HepG2 (cell line): ENCODE measurements at regions not wholly inside any gene's neighbourhood (a gene's known extent, or its start where the extent isn't known, plus 50 kb on each side); places are given as distances from the start of the nearest gene placed in this dataset.
A peak's percentile ranks its signal among the peaks of the same experiment; 100 is the strongest.

Experiments
- ATAC-seq: fragments of 200-7000 bp; cut with Tn5 transposase; 3 replicates; pipeline ENCODE4 v1.9.1; 2020; ENCODE audit warnings: mild to moderate bottlenecking, moderate library complexity
- BruUV-seq: library from RNA; stranded (reverse); fragments of 400-500 nt; replicated peaks from 2 replicates; lab custom pipeline; 2021; lab: Mats Ljungman, UMichigan
- CTCF ChIA-PET: fragments of 300-600 bp; formaldehyde crosslinking; extraction: SDS; loops from one replicate; lab custom pipeline; 2021; ENCODE audit warnings: low total read pairs, inconsistent platforms, low intra/inter-chr PET ratio; lab: Yijun Ruan, JAX
- POLR2A ChIA-PET: fragments of 350-600 bp; sonication (Branson Sonifier 250); formaldehyde crosslinking; loops from one replicate; lab custom pipeline; 2020; ENCODE audit warnings: antibody characterized with exemption, inconsistent platforms; lab: Yijun Ruan, JAX
- DNase-seq: peaks from one replicate; pipeline ENCODE4 v3.0.0-alpha.2; 2015; ENCODE audit warnings: low spot score
- FAIRE-seq: peaks from 3 replicates; lab custom pipeline; 2011; peaks lifted over from hg19 to GRCh38; lab: Jason Lieb, UNC
- H2AFZ ChIP-seq: one replicate; pipeline ENCODE4 v1.6.1; 2011; ENCODE audit warnings: low read length, inconsistent platforms
- H3K27ac ChIP-seq: fragments of 300-600 bp; 3 replicates; pipeline ENCODE4 v1.8.0; 2011; ENCODE audit warnings: mixed run types, mild to moderate bottlenecking, mixed read lengths, low read length, inconsistent platforms; ENCODE audit not compliant: insufficient read depth; ENCODE audit errors: extremely low read length
- H3K27me3 ChIP-seq, 2 experiments: fragments of 200-600 bp in 1 of 2; 2 replicates in 1 of 2; 3 replicates in 1 of 2; pipeline versions ENCODE4 v1.6.0 to v1.8.0; 2011; ENCODE audit warnings: low read length in 2 of 2, mild to moderate bottlenecking in 2 of 2, moderate library complexity in 2 of 2, inconsistent platforms in 1 of 2; ENCODE audit not compliant: insufficient read depth in 2 of 2, control insufficient read depth in 1 of 2
- H3K36me3 ChIP-seq, 2 experiments: fragments of 200-600 bp in 1 of 2; replicated peaks in 1 of 2; 2 replicates in 1 of 2; 3 replicates in 1 of 2; pipeline versions ENCODE4 v1.5.1 to v1.8.0; 2011; ENCODE audit warnings: low read length in 2 of 2, inconsistent platforms in 1 of 2; ENCODE audit not compliant: insufficient read depth in 2 of 2, control insufficient read depth in 1 of 2
- H3K4me1 ChIP-seq: 2 replicates; pipeline ENCODE4 v1.5.1; 2012; ENCODE audit warnings: low read length, inconsistent platforms; ENCODE audit not compliant: insufficient read depth
- H3K4me2 ChIP-seq: 2 replicates; pipeline ENCODE4 v1.6.0; 2011; ENCODE audit warnings: low read depth, low read length, inconsistent platforms
- H3K4me3 ChIP-seq, 3 experiments: fragments of 200-600 bp in 1 of 3; sonication (generic), shearing (Covaris generic) in 1 of 3; replicated peaks in 1 of 3; 2 replicates each; pipeline ENCODE4 v1.5.1; 2011 to 2016; ENCODE audit warnings: low read length in 3 of 3, inconsistent platforms in 2 of 3, low read depth in 2 of 3, mild to moderate bottlenecking in 2 of 3, control low read depth in 1 of 3, mixed read lengths in 1 of 3; ENCODE audit not compliant: insufficient read depth in 1 of 3
- H3K79me2 ChIP-seq: one replicate; pipeline ENCODE4 v1.6.1; 2011; ENCODE audit warnings: low read length, inconsistent platforms; ENCODE audit not compliant: insufficient read depth
- H3K9ac ChIP-seq: 2 replicates; pipeline ENCODE4 v1.6.0; 2011; ENCODE audit warnings: mild to moderate bottlenecking, low read depth, low read length, inconsistent platforms; ENCODE audit not compliant: insufficient read depth
- H3K9me3 ChIP-seq: 2 replicates; pipeline ENCODE4 v1.5.1; 2012; ENCODE audit warnings: mild to moderate bottlenecking, low read length
- H4K20me1 ChIP-seq: 2 replicates; pipeline ENCODE4 v1.6.0; 2011; ENCODE audit warnings: inconsistent platforms, mild to moderate bottlenecking, low read length, moderate library complexity; ENCODE audit not compliant: insufficient read depth
- CEBPB ChIP-seq: IDR thresholded peaks from 2 replicates; pipeline ENCODE4 v1.6.1; 2011; ENCODE audit warnings: low read depth, low read length, improper control_type of control experiment, borderline replicate concordance
- ELF4 ChIP-seq: sonication (generic); formaldehyde crosslinking; IDR thresholded peaks from 2 replicates; pipeline ENCODE4 v1.5.0; 2020; ENCODE audit warnings: missing genetic modification reagents, mild to moderate bottlenecking, moderate library complexity, borderline replicate concordance
- POLR2G ChIP-seq: fragments of 200-400 bp; formaldehyde crosslinking; IDR thresholded peaks from 2 replicates; pipeline ENCODE4 v1.6.1; 2018; ENCODE audit warnings: mild to moderate bottlenecking, low read depth, low read length, moderate library complexity
- RBM39 ChIP-seq: fragments of 200-400 bp; formaldehyde crosslinking; IDR thresholded peaks from one replicate; pipeline ENCODE4 v1.6.1; 2018; ENCODE audit warnings: antibody characterized with exemption, mild to moderate bottlenecking, low read depth, low read length; ENCODE audit not compliant: poor library complexity, severe bottlenecking
- SKI ChIP-seq: fragments of 450-650 bp; IDR thresholded peaks from one replicate; pipeline ENCODE4 v1.6.1; 2018; ENCODE audit warnings: mild to moderate bottlenecking; ENCODE audit not compliant: partially characterized antibody
- ZFP91 ChIP-seq: sonication (generic); formaldehyde crosslinking; IDR thresholded peaks from 2 replicates; pipeline ENCODE4 v1.9.0; 2022; ENCODE audit warnings: missing genetic modification reagents, mild to moderate bottlenecking, borderline replicate concordance
- ZNF121 ChIP-seq: sonication (generic); formaldehyde crosslinking; IDR thresholded peaks from 2 replicates; pipeline ENCODE4 v1.5.0; 2020; ENCODE audit warnings: mild to moderate bottlenecking, missing genetic modification reagents
- ZNF468 ChIP-seq: sonication (generic); formaldehyde crosslinking; IDR thresholded peaks from 2 replicates; pipeline ENCODE4 v1.8.0; 2022; ENCODE audit warnings: mild to moderate bottlenecking, moderate library complexity, missing genetic modification reagents
- ZSCAN25 ChIP-seq: sonication (generic); formaldehyde crosslinking; IDR thresholded peaks from 2 replicates; pipeline ENCODE4 v1.8.0; 2022; ENCODE audit warnings: mild to moderate bottlenecking, missing genetic modification reagents
- WGBS: methylation state at CpG from one replicate; pipeline ENCODE4 v1.1.6; 2017; ENCODE audit warnings: low lambda C conversion rate; 5-methylcytosine and 5-hydroxymethylcytosine counted together
- in situ Hi-C: cut with HindIII; loops from 2 replicates; pipeline ENCODE4 v1.10.0; 2017; ENCODE audit warnings: low pct_unique_long_range_greater_than_20kb; ENCODE audit not compliant: extremely low pct_ligation_motif_present
- intact Hi-C: fragments of 100-400 bp; cut with micrococcal nuclease; formaldehyde crosslinking; loops from one replicate; pipeline ENCODE4 v1.10.0; 2022; ENCODE audit not compliant: unreplicated experiment

DNA sequence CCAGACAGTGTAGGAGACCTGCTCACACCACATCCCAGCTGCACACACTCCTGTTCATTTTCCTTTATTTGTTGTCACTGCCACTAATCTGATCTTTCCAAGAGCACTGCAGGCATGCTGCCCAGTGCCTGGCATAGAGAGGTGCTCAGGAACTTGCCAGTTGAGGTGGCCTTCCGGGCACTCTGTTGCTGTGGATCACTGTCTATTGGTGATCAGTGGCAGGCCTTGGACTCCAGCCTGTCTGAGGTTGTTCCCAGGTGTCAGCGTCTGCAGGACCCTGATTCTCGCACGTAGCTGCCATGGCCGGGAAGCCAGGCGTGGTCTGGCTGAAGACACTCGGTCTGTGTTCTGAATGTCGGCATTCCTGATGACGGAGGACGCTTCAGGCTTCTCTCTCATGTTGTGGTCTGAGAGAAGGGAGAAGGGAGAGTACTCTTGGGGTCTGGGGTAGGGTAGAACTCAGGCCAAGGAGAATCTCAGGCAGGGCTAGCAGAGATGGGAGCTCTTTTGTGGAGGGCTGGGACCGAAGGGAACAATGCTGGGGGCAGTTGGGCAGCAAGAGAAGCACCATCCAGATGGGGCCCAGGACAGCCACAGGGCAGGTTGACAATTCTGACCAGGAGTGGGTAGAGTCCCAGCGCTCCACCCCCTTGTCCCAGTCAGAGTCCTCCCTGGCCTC, 240.9 kb downstream of the MYCN start:
- Histone ChIP-seq H2AFZ (no peak overlapping the region), H3K4me2 (no peak overlapping the region), H4K20me1 (no peaks in the 10 kb centered on the region), H3K9me3 (no peaks in the 10 kb centered on the region), H3K36me3 (no peaks in the 10 kb centered on the region), H3K9ac (no peak overlapping the region), H3K4me1 (no peaks in the 10 kb centered on the region), H3K27ac (no peak overlapping the region), H3K4me3 (no peak overlapping the region), H3K27me3 (peaks cover 3 to 23% of the 10 kb centered on the region in 2 experiments; a peak in 3 of 5 replicates), H3K79me2 (no peaks in the 10 kb centered on the region)
- no TSS peak for BruUV-seq
- POLR2A ChIA-PET = no interaction called here
- CTCF ChIA-PET = no interaction called here
- no peak for FAIRE-seq
- ATAC-seq = no peak; the same call in none of the 3 replicates
- no peak for DNase-seq
- TF ChIP-seq ZFP91 (CRISPR knock-in tag) (0 out of 2 replicates have a peak, but pooled peaks have one; percentile 8), RBM39 (no peak)
- WGBS = 56% methylated on average over 11 of the region's 12 CpGs
- in situ Hi-C loops (no loop called here), intact Hi-C loops (no loop called here)

DNA sequence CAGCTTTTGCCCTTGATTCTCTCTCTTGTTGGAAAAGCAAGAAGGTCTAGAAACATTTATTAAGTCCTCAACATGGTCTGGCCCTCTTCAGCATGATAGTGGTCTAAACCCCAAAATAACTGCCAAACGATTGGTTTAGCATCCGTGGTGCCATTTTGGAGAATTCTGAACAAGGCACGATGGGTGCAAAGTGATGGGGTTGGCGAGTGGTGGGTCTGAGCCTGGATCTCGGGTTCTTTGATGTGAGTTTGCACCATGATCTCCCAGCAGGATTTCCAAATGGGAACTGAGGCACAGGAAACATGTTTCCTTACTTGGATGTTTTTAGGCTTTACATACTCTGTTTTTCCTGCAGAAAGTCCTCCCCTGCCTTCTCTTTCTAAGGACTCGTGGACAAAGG, 240.3 kb downstream of the MYCN start:
- TF ChIP-seq POLR2G = no peak
- no peak for TF ChIP-seq ZNF468 (CRISPR knock-in tag)
- TF ChIP-seq ELF4 (CRISPR knock-in tag) = no peak
- no peak for TF ChIP-seq CEBPB
- no peak for TF ChIP-seq SKI
- TF ChIP-seq ZSCAN25 (CRISPR knock-in tag) = no peak
- TF ChIP-seq ZNF121 = no peak
- no peak overlapping the region for H3K27ac ChIP-seq
- POLR2A ChIA-PET = no interaction called here
- peaks cover 3 to 23% of the 10 kb centered on the region in 2 experiments; a peak in 3 of 5 replicates for H3K27me3 ChIP-seq
- H3K36me3 ChIP-seq = no peaks in the 10 kb centered on the region
- H3K9ac ChIP-seq = no peak overlapping the region
- H3K4me1 ChIP-seq = no peaks in the 10 kb centered on the region
- no peak overlapping the region for H3K4me2 ChIP-seq
- BruUV-seq = no TSS peak
- in situ Hi-C loops = no loop called here
- intact Hi-C loops = no loop called here
- no peak for FAIRE-seq
- no peaks in the 10 kb centered on the region for H3K9me3 ChIP-seq
- no peaks in the 10 kb centered on the region for H4K20me1 ChIP-seq
- WGBS = 37% methylated on average over 6 of the region's 6 CpGs
- DNase-seq = no peak
- no peak overlapping the region for H2AFZ ChIP-seq
- no peak for ATAC-seq
- CTCF ChIA-PET = no interaction called here
- no peaks in the 10 kb centered on the region for H3K79me2 ChIP-seq
- H3K4me3 ChIP-seq = no peak overlapping the region
